Activated CD4-positive, alpha-beta T cell treated with anti-CD3 and anti-CD28 coated beads for 48 hours (primary cell): ENCODE measurements at regions not wholly inside any gene's neighbourhood (a gene's known extent, or its start where the extent isn't known, plus 50 kb on each side); places are given as distances from the start of the nearest gene placed in this dataset.
"Not testable (repeated sequence)": the region's sequence is repeated elsewhere in the genome, so short reads cannot be mapped to it uniquely, and the experiment has no call there.

ENCODE experiments used
- DNase-seq: peaks from one replicate; pipeline ENCODE4 v3.0.0-alpha.2; 2020

DNA sequence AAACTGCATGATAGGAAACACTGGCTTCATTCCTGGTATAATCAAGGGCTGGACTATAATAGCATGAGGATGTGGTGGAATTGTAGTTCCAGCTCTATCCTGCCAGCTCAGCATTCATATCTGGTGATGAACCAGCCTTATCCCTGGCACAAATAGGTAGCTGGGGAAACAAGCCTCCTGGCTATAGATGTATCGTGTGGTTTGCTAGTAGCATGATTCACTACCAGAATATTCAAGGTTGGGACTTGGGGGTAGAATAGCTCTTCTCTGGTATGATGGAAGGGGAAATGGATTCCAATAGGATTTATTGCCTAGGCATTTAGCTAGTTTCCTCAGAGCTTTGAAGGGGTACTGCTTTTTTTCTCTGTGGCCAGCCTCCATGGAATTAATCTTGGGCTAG lies 532.8 kb downstream of the FBXO15 start:
- DNase-seq, result no peak

DNA sequence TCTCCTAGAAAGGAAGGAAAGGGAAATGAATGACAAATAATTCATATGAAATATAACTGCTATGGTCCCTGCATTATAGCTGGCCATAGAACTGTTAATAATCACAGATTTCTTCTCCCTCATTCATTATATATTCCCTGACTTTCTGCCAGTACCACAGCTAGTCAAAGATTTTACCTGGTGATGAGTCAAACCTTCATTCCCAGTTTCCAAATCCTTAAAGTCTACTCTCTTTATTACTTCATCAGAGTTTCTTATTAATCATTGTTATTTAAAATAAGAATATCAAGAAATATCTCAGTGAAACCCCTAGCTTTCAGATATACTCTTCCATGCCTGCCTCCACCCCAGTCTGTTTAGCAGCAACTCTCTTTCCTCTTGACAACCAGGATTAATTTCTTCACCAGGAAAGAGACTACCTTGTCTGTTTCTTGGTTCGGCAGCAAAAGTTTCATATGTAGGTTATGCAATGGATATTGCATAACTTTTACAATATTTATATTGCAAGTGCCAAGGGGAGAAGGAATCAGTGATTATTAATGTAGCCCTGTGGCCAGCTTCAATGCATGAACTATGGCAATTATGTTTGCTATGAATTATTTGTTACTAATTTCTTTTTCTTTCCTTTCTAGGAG lies 533.8 kb downstream of the FBXO15 start:
- DNase-seq, result no peak

DNA sequence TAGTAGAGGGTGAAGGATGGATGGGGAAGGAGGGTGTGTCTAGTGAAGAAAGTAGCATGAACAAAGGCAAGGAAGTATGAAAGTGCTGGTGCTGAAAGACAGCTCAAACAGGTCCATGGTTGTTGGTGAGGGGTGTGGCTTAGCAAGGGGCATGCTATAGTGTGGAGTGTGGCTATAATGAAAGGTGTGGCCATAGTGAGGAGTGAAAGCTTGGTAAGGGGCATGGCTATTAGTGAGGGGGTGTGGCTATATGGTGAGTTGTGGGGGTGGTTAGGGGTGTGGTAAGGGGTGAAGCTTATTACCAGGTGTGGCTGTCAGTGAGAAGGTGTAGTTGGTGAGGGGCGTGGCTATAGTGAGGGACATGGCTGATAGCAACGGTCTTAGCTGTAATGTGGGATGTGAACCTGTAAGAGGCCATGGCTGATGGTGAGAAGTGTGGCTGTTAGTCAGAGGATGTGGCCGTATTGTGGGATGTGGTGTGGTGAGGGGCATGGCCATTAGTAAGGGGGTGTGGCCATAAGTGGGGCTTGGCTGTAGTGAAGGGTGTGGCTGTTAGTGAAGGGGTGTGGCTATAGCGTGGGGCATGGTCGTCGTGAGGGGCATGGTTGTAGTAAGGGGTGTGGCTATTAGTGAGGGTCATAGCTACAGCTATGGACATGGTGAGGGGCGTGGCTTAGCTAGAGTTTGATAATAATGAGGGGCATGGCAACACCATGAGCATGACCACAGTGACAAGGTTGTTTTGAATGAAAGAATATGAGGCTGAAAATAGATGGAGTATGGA lies 549.6 kb downstream of the FBXO15 start:
- DNase-seq, result no peak

DNA sequence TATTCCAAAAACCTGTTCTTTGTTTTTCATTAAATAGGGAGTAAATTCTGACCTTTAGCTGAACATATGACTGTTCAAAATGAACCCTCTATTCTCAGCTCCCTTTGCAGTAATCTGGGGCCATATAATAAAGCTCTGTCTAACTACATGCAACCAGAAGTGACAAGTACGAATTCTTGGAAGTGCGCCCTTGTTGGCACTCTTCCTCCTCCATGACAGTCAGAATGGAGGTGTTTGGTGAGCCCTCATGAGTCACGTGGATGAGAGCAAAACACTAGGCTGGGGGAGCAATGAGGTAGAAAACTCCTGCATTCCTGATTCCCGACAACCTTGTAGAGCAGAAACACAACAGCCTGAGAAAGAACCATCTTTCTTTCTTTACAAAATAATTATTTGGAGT lies 552.9 kb downstream of the FBXO15 start:
- no peak for DNase-seq

DNA sequence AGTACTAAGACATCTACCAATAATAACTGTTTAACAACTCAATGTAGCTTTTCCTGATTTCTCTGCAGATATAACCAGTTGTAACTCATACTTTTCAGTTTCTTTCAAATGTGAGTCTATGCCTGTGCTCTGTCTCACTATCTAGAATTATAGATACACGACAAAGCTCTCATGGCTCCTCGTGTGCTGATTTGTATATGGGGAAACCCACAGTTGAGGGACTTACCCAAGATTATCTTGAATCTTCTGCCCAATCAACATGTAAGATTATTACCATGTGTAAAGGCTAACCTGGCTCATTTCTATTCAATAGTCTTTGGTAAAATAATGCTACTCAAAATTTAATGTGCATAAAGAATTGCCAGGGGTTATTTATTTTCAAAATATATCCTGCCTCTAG lies 554.4 kb downstream of the FBXO15 start:
- DNase-seq, result no peak

DNA sequence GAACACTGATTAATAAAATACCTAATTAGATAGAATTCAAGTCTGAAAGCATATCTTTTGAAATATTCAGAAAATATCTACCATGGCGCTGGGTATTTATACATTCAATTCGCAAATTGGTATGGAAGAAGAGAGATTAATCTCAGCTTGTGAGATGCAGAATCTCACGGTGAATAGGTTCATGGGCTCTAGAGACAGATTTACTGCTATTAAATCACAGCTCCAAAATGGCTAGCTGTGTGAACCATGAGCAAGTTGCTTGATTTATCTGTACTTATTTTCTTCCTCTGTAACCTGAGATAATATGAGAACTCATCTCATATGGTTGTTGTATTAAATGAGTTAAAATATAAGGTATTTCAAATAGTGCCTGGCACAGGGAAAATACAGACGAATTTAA lies 556.7 kb downstream of the FBXO15 start:
- DNase-seq, result no peak

DNA sequence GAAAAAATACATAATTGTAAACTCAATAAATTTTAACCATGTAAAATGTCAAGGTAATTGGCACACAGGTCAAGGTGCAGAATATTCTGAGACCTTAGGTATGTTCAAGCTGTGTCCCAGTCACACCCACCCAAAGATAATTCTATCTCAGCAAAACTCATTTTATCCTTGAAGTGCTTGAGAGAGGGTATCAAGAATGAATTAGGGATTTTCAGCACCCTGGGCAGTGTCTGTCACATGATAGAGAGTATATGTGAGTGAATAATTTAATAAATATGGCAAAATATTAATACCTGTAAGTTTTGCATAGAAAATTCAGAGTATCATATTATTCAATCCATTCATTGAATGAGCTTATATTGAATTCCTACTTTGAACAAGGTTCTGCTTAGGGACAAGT lies 567.9 kb downstream of the FBXO15 start:
- DNase-seq, result no peak

DNA sequence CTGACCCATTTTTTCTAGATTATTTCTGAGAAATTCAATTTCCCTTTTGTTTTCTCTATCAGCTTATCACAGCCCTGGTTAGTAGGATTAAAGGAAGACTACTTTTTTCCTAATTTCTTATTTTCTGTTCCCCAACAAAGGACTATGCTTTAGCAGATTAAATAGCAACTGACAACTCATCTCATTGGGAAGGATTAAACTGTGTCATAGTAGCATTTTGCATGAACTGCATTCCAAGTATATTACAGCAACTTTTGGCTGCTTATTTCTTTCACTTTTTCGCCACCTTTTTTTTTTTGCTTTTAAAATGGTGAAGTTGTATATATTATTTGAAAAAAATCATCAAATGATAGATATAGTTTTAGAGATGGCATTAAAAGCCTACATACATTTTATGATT lies 570.3 kb downstream of the FBXO15 start:
- DNase-seq, result no peak

DNA sequence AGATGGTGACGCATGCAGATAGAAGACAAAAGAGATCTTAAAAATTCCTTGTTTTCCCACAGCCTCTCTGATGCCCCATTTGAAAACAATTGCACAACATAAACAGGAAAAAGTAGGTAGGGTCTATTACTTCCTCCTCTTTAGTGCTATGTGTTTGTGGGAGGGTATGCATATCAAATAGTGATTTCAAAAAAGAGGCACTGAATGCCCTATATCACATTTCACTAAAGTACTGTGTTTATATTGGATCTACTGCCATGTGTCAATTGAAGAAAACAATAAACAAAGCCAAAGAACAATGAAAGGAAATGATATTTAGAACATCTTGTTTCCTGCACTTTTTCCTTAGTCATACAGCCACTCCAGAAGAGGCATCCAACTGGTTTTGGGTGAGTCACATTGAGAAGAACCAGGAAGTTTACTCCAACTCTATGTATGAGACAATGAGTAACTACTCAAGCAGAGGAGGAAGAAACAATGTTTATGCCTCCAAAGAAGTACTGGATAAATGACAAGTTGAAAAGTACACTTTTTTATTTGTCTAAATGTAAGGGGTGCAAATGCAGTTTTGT lies 583.6 kb downstream of the FBXO15 start:
- DNase-seq, result no peak

DNA sequence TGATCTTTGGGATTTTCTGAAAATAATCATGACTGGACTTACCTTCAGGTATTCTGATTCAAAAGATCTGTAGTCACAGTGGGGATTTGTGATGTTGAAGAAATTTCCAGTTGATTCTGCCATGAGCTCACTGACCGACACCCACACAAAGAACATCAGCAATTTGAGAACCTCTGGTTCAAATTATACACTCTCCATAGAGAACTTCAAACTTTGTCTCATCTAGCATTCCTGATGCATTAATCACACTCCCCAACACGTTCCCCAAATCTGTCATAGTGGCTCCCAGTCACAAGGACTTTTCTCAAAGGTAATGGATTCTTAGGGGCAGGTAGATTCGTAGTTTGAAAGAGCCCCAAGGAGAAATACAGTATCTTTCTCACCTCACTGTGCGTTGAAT lies 584.3 kb downstream of the FBXO15 start:
- no peak for DNase-seq

DNA sequence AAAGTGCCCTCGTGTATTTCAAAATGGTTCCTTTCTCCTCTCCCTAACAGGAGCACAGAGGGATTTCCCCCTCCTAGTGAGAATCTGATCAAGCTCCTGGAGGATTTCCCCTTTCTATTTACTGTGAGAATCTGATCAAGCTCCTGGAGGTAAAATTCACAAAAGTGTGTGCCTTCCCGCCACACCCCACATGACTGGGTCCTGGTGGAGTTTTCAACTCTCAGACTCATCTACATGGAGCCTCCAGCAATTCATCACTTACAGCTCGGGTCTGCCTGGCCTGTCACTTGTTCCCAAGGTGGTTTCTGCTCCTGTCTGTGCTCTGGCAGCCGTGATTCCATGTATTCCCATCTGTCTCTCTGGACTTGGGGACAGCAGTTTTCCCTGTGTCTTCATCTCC lies 590.7 kb downstream of the FBXO15 start:
- DNase-seq, result no peak

DNA sequence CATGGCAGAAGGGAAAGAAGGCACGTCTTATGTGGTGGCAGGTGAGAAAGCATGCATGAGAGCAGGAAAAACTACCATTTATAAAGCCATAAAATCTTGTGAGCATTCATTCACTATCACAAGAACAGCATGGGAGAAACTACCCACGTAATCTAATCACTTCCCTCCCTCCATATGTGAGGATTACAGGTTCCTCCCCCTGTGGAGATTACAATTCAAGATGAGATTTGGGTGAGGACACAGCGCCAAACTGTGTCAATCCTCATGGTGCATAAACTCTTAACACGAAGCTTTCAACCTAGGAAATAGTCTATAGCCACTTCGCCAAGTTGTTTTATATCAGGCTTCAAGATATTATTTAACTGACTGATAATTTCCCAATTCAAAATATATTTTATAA lies 595.5 kb downstream of the FBXO15 start:
- DNase-seq, result no peak

DNA sequence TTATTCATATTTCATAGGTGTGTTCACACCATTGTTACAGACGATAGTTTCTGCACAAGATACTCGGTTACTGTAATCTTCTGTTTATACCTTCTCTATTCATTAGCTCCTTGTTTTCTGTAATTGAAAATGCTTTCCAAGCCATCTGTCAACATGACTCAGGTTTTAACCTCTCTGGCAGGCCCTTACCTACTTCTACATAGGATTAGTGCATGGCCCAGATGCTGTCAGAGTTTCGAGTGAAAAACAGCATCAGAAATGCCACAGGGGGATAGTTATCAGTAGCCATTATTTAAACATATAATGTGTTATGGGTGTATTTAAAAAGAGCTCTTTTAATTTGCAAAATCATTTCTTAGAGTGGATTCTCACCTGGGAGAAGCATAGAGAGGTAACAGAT lies 596.4 kb downstream of the FBXO15 start:
- no peak for DNase-seq

DNA sequence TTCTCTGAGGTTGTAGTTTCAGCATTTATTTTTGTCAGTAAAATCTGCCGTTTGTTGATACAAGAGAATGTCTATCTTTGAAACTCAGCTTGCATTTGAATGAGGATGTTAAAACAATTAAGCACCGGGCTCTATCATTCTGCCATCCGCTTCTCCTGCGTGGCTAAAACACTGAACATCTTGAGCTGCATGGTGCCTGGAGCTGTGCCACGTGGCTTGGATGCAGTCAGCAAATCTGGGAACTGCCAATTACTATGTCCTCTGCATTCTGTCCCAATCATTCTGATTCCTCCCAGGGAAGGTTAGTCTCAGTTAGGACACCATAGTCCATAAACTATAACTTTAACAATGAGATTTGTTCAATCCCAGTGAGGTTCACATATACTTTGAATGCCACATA lies 598.4 kb downstream of the FBXO15 start:
- DNase-seq, result no peak

DNA sequence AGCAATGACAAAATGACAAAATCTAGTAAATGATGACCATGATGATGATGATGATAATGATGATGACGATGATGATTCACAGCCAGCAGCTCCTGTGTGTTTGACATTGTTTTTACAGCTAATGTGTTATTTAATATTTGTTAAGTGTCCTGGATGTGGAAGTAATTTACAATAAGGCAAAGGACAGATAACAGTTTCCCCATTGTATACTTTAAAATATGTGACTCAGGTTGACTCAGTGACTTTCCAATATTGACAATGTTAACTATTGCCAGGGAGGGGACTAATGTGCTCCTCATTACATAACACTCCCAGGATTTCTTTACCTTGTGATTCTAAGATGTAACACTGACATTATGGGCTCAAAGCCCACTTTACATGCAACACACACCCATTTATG lies 602.2 kb downstream of the FBXO15 start:
- no peak for DNase-seq

DNA sequence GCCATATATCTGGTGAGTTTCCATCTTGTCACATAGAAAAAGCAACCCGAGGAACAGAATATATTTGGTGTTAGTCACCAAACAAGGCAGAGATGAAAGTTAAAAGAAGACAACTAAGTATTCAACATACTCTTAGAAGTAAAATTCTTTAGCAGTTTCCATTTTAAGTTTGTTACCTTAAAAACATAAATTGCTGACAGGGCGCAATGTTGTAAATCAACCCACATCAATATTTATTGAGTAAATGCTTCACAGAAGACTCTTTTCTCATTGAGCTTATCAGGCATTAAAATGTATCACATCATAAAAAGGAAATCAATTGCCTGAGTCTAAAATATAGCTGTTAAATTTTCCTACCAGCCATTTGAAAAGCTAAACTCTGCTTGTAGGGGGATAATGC lies 603.0 kb downstream of the FBXO15 start:
- DNase-seq, result no peak

DNA sequence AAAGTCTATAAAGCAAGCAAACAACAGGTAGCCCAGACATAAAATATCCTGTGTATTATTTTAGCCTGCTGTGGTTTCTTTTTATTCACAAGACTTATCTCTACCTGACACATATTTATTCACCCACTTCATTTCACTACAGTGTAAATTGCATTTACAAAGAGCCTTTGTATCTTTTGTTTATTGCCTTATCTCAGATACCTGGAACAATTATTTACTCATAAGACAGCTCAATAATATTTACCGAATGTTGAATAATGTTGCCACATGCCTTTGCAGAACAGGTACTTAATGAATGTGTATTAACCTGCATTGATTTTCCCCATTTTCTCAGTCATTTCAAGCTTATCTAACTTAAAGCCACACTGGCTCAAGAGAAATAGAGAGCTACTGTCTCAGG lies 603.6 kb downstream of the FBXO15 start:
- no peak for DNase-seq

DNA sequence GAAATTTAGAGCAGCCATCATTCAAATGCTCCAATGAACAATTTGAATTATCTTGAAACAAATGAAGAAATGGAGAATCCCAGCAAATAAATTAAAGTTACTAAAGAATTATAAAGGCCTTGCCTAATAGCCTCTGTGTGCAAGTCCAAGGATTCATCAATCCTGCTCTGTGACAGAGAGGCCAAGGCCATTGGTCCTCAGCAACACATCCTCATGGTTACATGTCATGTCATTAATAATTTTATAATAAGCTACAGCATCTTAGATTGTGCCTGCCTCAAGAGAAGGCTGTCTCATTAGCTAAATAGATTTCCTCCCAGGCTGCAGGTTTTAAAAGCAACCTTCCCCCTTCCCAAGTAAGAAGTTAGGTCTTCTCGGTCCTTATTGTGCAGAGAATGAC lies 611.6 kb downstream of the FBXO15 start:
- DNase-seq, result no peak

DNA sequence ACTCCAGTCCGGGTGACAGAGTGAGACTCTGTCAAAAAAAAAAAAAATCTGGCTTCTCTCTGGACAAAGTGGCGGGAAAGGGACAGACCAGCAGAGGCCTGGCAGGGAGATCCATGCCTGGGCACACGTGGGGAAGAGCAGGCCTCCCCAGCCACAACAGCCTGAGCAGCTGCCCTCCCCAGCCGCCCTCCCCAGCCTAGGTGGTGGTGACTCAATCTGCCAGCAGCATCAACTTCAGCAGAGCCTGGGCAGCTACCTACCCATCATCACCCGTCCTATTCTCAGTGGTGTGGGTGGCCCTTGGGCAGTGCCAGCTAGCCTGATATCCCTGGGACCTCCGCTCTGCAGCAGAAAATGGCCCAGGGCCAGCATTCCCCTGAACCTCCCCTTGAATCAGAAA lies 612.4 kb downstream of the FBXO15 start:
- DNase-seq, result no peak

DNA sequence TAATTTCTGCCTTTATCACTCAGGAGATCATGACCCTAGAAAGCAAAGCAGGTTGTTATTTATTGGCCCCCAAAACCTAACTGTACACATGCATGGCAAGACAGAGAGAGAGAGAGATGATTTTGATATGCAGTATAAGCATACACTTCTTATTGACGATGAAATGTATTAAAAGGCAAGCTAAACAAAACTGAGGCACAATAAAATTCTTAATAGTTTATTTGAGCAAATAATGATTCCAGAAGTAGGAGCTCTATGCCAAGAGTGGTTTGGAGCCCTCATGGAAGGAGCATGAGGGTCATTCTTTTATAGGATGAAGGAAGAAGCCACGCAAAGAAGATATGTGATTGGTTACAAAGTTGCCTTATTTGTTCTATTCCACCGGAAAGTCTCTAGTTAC lies 616.0 kb downstream of the FBXO15 start:
- DNase-seq, result no peak

DNA sequence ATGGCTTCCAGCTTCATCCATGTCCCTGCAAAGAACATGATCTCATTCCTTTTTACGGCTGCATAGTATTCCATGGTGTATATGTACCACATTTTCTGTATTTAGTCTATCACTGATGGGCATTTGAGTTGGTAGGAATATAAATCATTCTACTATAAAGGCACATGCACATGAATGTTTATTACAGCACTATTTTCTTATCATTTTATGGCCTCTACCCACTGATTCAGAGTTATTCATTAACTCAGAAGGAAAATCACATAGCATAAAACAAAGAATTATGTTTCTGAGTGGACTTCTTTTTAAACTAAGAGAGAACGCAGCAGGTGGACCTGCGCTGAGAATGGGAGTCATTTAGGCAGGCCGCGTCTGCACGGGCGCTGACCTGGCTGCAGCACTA lies 619.6 kb downstream of the FBXO15 start:
- DNase-seq, result no peak

DNA sequence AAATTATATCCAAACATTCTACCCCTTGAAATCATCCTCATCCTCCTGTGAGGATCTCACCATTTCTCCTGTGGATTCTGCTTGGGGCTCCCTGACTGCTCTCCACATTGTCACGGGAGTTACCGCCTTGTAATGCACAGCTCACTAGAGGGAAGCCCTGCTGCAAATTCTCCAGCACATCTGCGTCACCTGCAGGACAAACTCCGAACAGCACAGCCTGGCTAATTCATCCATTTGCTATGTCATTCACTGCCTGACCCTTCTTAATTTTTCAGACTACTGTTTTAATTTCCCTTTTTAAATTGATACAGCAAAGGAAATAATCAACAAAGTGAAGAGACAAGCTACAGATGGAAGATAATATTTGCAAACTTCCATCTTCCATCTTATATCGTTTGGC lies 627.4 kb downstream of the FBXO15 start:
- no peak for DNase-seq

DNA sequence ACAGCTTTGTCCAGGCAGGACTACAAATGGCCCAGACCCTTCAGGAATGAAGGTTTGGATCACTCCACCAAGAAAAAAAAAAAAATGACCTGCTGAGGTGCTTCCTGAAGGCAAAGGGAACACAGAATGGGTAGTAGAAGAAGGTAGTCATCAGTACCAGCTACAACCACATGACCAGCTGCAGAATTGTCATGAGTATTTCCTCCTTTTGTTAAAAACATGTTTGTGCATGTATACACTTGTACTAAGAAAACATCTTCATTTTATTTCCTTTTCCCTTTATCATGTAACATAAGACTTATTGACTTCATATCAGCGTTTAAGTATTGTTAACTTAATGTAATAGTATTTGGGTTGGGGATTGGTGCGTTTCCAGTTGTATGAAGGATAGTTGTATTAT lies 631.6 kb downstream of the FBXO15 start:
- DNase-seq, result not testable (repeated sequence)

DNA sequence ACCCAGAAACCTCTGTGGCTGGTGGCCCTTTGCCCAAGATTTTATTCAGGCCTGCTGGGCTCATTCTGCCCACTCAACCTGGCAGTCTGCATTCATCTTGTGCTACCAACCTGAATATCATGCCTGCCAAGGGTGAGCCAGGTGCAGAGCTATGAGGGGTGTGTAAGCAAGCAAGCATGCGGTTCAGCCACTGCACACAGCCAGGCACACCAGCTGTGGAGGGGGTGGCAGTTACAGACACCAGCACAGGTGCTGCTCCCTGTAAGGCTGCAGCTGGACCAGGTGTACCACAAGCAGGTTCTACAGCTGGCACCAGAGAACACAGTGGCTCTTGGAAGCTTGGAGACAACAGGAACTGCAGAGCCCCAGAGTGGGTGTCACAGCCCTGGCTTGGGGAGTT lies 633.2 kb downstream of the FBXO15 start:
- DNase-seq, result no peak
